NB4 (cell line): ENCODE measurements at regions not wholly inside any gene's neighbourhood (a gene's known extent, or its start where the extent isn't known, plus 50 kb on each side); places are given as distances from the start of the nearest gene placed in this dataset.

Source experiments
- CTCF ChIP-seq: IDR thresholded peaks from one replicate; pipeline ENCODE4 v1.5.1; 2012; ENCODE audit warnings: low read depth, low read length
- POLR2A ChIP-seq: IDR thresholded peaks from 2 replicates; pipeline ENCODE4 v1.6.1; 2011; ENCODE audit warnings: mild to moderate bottlenecking; ENCODE audit not compliant: insufficient read length; ENCODE audit errors: extremely low read depth

GRCh38 chr3:106758459-106758858, 618.8 kb upstream of the CCDC54 start:
- TF ChIP-seq CTCF (no peak), POLR2A (no peak)
